K562 (cell line): ENCODE measurements at regions not wholly inside any gene's neighbourhood (a gene's known extent, or its start where the extent isn't known, plus 50 kb on each side); places are given as distances from the start of the nearest gene placed in this dataset.

ENCODE experiments used
- ARHGAP35 ChIP-seq: fragments of 450-650 bp; IDR thresholded peaks from 2 replicates; pipeline ENCODE4 v1.6.1; 2018; ENCODE audit not compliant: partially characterized antibody
- BHLHE40 ChIP-seq: IDR thresholded peaks from 2 replicates; pipeline ENCODE4 v1.6.1; 2011; ENCODE audit warnings: low read length, improper control_type of control experiment
- CBFA2T2 ChIP-seq: fragments of 450-650 bp; conservative IDR thresholded peaks from 2 replicates; pipeline ENCODE4 v1.6.1; 2017; ENCODE audit warnings: mild to moderate bottlenecking
- CEBPB ChIP-seq: fragments of 450-650 bp; IDR thresholded peaks from 2 replicates; pipeline ENCODE4 v1.6.1; 2016; ENCODE audit warnings: missing genetic modification characterization, missing compliant biosample characterization
- DPF2 ChIP-seq: fragments of 450-650 bp; IDR thresholded peaks from 2 replicates; pipeline ENCODE4 v1.6.1; 2016
- E2F6 ChIP-seq, 2 experiments: IDR thresholded peaks; 2 replicates each; pipeline ENCODE4 v1.6.1; 2011; ENCODE audit warnings: borderline replicate concordance in 1 of 2, control low read depth in 1 of 2, low read depth in 1 of 2, low read length in 1 of 2, mild to moderate bottlenecking in 1 of 2, mixed read lengths in 1 of 2, moderate library complexity in 1 of 2; ENCODE audit not compliant: insufficient read depth in 1 of 2, insufficient read length in 1 of 2, poor library complexity in 1 of 2, severe bottlenecking in 1 of 2; ENCODE audit errors: extremely low read depth in 1 of 2
- ESRRB ChIP-seq: fragments of 250-450 bp; sonication (Bioruptor Pico); IDR thresholded peaks from 2 replicates; pipeline ENCODE4 v1.5.0; 2020; ENCODE audit warnings: mild to moderate bottlenecking, moderate library complexity, borderline replicate concordance
- FUS ChIP-seq: fragments of 200-400 bp; formaldehyde crosslinking; optimal IDR thresholded peaks from 2 replicates; pipeline ENCODE3; 2017; ENCODE audit warnings: low read depth, low read length
- KLF16 ChIP-seq: IDR thresholded peaks from 2 replicates; pipeline ENCODE4 v1.6.1; 2016; ENCODE audit warnings: antibody characterized with exemption
- NCOR1 ChIP-seq: fragments of 450-650 bp; IDR thresholded peaks from 2 replicates; pipeline ENCODE4 v1.6.1; 2016; ENCODE audit warnings: mild to moderate bottlenecking, moderate library complexity
- PHB ChIP-seq: fragments of 250-450 bp; sonication (Bioruptor Pico); IDR thresholded peaks from 2 replicates; pipeline ENCODE4 v1.5.0; 2021
- SMARCE1 ChIP-seq: fragments of 450-650 bp; IDR thresholded peaks from 2 replicates; pipeline ENCODE4 v1.7.1; 2016; ENCODE audit warnings: mild to moderate bottlenecking
- SREBF2 ChIP-seq: sonication (generic); formaldehyde crosslinking; IDR thresholded peaks from 2 replicates; pipeline ENCODE4 v1.4.0; 2020; ENCODE audit warnings: mild to moderate bottlenecking, missing genetic modification reagents
- TAL1 ChIP-seq: fragments of 450-650 bp; IDR thresholded peaks from 2 replicates; pipeline ENCODE4 v1.6.1; 2016; ENCODE audit warnings: mild to moderate bottlenecking
- ZMIZ1 ChIP-seq, 2 experiments: fragments of 150-350 bp in 1 of 2; IDR thresholded peaks; 2 replicates each; pipeline ENCODE4 v1.6.1; 2012 to 2016; ENCODE audit warnings: low read depth in 2 of 2, low read length in 2 of 2, mild to moderate bottlenecking in 1 of 2, moderate library complexity in 1 of 2
- ZNF449 ChIP-seq: fragments of 250-450 bp; sonication (Bioruptor Pico); IDR thresholded peaks from 2 replicates; pipeline ENCODE4 v1.8.0; 2022; ENCODE audit warnings: moderate library complexity, mild to moderate bottlenecking, inconsistent platforms
- ZNF766 ChIP-seq: fragments of 200-800 bp; sonication (Bioruptor generic); conservative IDR thresholded peaks from 2 replicates; pipeline ENCODE4 v1.6.1; 2016; ENCODE audit warnings: missing genetic modification characterization, missing compliant biosample characterization
- TF ChIP-seq, protein P1 (sequence below), 2 experiments: IDR thresholded peaks; 2 replicates each; pipeline ENCODE4 v1.6.1; 2012; ENCODE audit warnings: improper control_type of control experiment in 2 of 2, low read depth in 2 of 2, low read length in 2 of 2, borderline replicate concordance in 1 of 2
- TF ChIP-seq, protein P2 (sequence below): fragments of 250-450 bp; sonication (Bioruptor Pico); IDR thresholded peaks from 2 replicates; pipeline ENCODE4 v1.9.0; 2021; ENCODE audit warnings: mild to moderate bottlenecking, inconsistent platforms

GRCh38 chr6:86685230-86685797 is 252.0 kb upstream of the HTR1E start (continued):
- TF ChIP-seq ZMIZ1 (IDR thresholded peaks at IDR 0.05; ENCODE audit: low read depth in 2 of 2, low read length in 2 of 2) (no peak), BHLHE40 (peak; percentile 70; the same call in 1 of the 2 replicates), PHB (CRISPR knock-in tag) (no peak), NCOR1 (peak; percentile 28), FUS (no peak), KLF16 (no peak), CBFA2T2 (peak; percentile 16; the same call in 1 of the 2 replicates), TAL1 (peak; percentile 35), ZNF766 (CRISPR knock-in tag) (no peak), CEBPB (no peak), ZNF449 (CRISPR knock-in tag) (no peak), SREBF2 (CRISPR knock-in tag) (no peak), E2F6 (IDR thresholded peaks at IDR 0.05; ENCODE audit: borderline replicate concordance in 1 of 2, extremely low read depth in 1 of 2, insufficient read depth in 1 of 2, insufficient read length in 1 of 2, low read depth in 1 of 2, low read length in 1 of 2, poor library complexity in 1 of 2, severe bottlenecking in 1 of 2) (no peak), DPF2 (peak; percentile 92), ESRRB (no peak), SMARCE1 (peak; percentile 86), ARHGAP35 (no peak)
- TF ChIP-seq, protein P1, sequence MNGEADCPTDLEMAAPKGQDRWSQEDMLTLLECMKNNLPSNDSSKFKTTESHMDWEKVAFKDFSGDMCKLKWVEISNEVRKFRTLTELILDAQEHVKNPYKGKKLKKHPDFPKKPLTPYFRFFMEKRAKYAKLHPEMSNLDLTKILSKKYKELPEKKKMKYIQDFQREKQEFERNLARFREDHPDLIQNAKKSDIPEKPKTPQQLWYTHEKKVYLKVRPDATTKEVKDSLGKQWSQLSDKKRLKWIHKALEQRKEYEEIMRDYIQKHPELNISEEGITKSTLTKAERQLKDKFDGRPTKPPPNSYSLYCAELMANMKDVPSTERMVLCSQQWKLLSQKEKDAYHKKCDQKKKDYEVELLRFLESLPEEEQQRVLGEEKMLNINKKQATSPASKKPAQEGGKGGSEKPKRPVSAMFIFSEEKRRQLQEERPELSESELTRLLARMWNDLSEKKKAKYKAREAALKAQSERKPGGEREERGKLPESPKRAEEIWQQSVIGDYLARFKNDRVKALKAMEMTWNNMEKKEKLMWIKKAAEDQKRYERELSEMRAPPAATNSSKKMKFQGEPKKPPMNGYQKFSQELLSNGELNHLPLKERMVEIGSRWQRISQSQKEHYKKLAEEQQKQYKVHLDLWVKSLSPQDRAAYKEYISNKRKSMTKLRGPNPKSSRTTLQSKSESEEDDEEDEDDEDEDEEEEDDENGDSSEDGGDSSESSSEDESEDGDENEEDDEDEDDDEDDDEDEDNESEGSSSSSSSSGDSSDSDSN (IDR thresholded peaks at IDR 0.05; ENCODE audit: borderline replicate concordance in 1 of 2, low read depth in 2 of 2, low read length in 2 of 2): no peak
- TF ChIP-seq, protein P2, sequence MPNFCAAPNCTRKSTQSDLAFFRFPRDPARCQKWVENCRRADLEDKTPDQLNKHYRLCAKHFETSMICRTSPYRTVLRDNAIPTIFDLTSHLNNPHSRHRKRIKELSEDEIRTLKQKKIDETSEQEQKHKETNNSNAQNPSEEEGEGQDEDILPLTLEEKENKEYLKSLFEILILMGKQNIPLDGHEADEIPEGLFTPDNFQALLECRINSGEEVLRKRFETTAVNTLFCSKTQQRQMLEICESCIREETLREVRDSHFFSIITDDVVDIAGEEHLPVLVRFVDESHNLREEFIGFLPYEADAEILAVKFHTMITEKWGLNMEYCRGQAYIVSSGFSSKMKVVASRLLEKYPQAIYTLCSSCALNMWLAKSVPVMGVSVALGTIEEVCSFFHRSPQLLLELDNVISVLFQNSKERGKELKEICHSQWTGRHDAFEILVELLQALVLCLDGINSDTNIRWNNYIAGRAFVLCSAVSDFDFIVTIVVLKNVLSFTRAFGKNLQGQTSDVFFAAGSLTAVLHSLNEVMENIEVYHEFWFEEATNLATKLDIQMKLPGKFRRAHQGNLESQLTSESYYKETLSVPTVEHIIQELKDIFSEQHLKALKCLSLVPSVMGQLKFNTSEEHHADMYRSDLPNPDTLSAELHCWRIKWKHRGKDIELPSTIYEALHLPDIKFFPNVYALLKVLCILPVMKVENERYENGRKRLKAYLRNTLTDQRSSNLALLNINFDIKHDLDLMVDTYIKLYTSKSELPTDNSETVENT (CRISPR knock-in tag): no peak
